ENCODE measurements at regions not wholly inside any gene's neighbourhood (a gene's known extent, or its start where the extent isn't known, plus 50 kb on each side); places are given as distances from the start of the nearest gene placed in this dataset.

- no peak overlapping the region for H3K4me3 ChIP-seq (ENCODE audit: control insufficient read depth, low read depth, low read length)
- DNase-seq (ENCODE audit: low read depth) = no peak
- no peak for TF ChIP-seq CTCF (conservative IDR thresholded peaks at IDR 0.05; ENCODE audit: control insufficient read depth, insufficient read depth, low read depth, low read length)
Observed at GRCh38 chr2:74048147-74048546, 63.4 kb downstream of the TET3 start.

- DNase-seq (ENCODE audit: low read depth) = no peak
- no peak overlapping the region for H3K4me3 ChIP-seq (ENCODE audit: control insufficient read depth, low read depth, low read length)
- TF ChIP-seq CTCF (conservative IDR thresholded peaks at IDR 0.05; ENCODE audit: control insufficient read depth, insufficient read depth, low read depth, low read length) = no peak
Observed at GRCh38 chr2:74048843-74049519, 64.3 kb downstream of the TET3 start.

- no peak overlapping the region for H3K4me3 ChIP-seq (ENCODE audit: control insufficient read depth, low read depth, low read length)
- DNase-seq (ENCODE audit: low read depth) = no peak
- TF ChIP-seq CTCF (conservative IDR thresholded peaks at IDR 0.05; ENCODE audit: control insufficient read depth, insufficient read depth, low read depth, low read length) = no peak
Observed at GRCh38 chr2:74050151-74050550, 65.4 kb downstream of the TET3 start.

- no peak for TF ChIP-seq CTCF (conservative IDR thresholded peaks at IDR 0.05; ENCODE audit: control insufficient read depth, insufficient read depth, low read depth, low read length)
- peak; percentile 4 for DNase-seq (ENCODE audit: low read depth)
- H3K4me3 ChIP-seq (ENCODE audit: control insufficient read depth, low read depth, low read length) = no peak overlapping the region
Observed at GRCh38 chr2:74051504-74051903, 66.8 kb downstream of the TET3 start.

GRCh38 chr2:74052732-74053710 is 68.3 kb downstream of the TET3 start:
- TF ChIP-seq CTCF (conservative IDR thresholded peaks at IDR 0.05; ENCODE audit: control insufficient read depth, insufficient read depth, low read depth, low read length) = no peak
- no peak overlapping the region for H3K4me3 ChIP-seq (ENCODE audit: control insufficient read depth, low read depth, low read length)
- no peak for DNase-seq (ENCODE audit: low read depth)

- H3K4me3 ChIP-seq (ENCODE audit: control insufficient read depth, low read depth, low read length) = no peak overlapping the region
- no peak for TF ChIP-seq CTCF (conservative IDR thresholded peaks at IDR 0.05; ENCODE audit: control insufficient read depth, insufficient read depth, low read depth, low read length)
- DNase-seq (ENCODE audit: low read depth) = no peak
Observed at GRCh38 chr2:74053959-74054715, 69.4 kb downstream of the TET3 start.
